Endothelial cell of umbilical vein (primary cell): ENCODE measurements at regions not wholly inside any gene's neighbourhood (a gene's known extent, or its start where the extent isn't known, plus 50 kb on each side); places are given as distances from the start of the nearest gene placed in this dataset.

Experiments used
- BruUV-seq: library from RNA; stranded (reverse); fragments of 400-500 nt; replicated peaks from 2 replicates; lab custom pipeline; 2021; lab: Mats Ljungman, UMichigan
- CTCF ChIA-PET: fragments of 300-600, 350-600 bp; sonication (Branson Sonifier 250); formaldehyde crosslinking; loops from one replicate; lab custom pipeline; 2021; ENCODE audit warnings: antibody characterized with exemption, inconsistent platforms; lab: Charles Lee
- POLR2A ChIA-PET: fragments of 300-600, 350-600 bp; sonication (Branson Sonifier 250); formaldehyde crosslinking; loops from one replicate; lab custom pipeline; 2021; ENCODE audit warnings: antibody characterized with exemption, inconsistent platforms; lab: Charles Lee
- DNase-seq: peaks from one replicate; pipeline ENCODE4 v3.0.0-alpha.2; 2011; ENCODE audit warnings: low read depth, low spot score
- FAIRE-seq: peaks from 2 replicates; lab custom pipeline; 2011; peaks lifted over from hg19 to GRCh38; lab: Jason Lieb, UNC
- H2AFZ ChIP-seq: 2 replicates; pipeline ENCODE4 v1.6.0; 2012; ENCODE audit warnings: low read depth, low read length, control low read depth, inconsistent platforms
- H3K27ac ChIP-seq: 2 replicates; pipeline ENCODE4 v1.5.1; 2011; ENCODE audit warnings: low read depth, mild to moderate bottlenecking, control low read depth, low read length, moderate library complexity; ENCODE audit not compliant: insufficient read depth
- H3K27me3 ChIP-seq, 2 experiments: 2 replicates each; pipeline versions ENCODE4 v1.6.0 to v1.6.1; 2011; ENCODE audit warnings: low read length in 2 of 2, mixed read lengths in 1 of 2; ENCODE audit not compliant: control insufficient read depth in 2 of 2, insufficient read depth in 2 of 2
- H3K36me3 ChIP-seq, 2 experiments: 2 replicates in 1 of 2; 3 replicates in 1 of 2; pipeline ENCODE4 v1.5.1; 2011; ENCODE audit warnings: low read length in 2 of 2, mild to moderate bottlenecking in 1 of 2, moderate library complexity in 1 of 2; ENCODE audit not compliant: control insufficient read depth in 2 of 2, insufficient read depth in 2 of 2; ENCODE audit errors: extremely low read depth in 1 of 2
- H3K4me1 ChIP-seq: 3 replicates; pipeline ENCODE4 v1.5.1; 2011; ENCODE audit warnings: mild to moderate bottlenecking, low read length; ENCODE audit not compliant: control insufficient read depth, insufficient read depth; ENCODE audit errors: extremely low read depth
- H3K4me2 ChIP-seq: 2 replicates; pipeline ENCODE4 v1.6.1; 2011; ENCODE audit warnings: low read length, control low read depth, mixed read lengths; ENCODE audit not compliant: insufficient read depth
- H3K4me3 ChIP-seq, 3 experiments: fragments of 200-600 bp in 1 of 3; sonication (generic), shearing (Covaris generic) in 1 of 3; replicated peaks in 1 of 3; 2 replicates each; pipeline ENCODE4 v1.5.1; 2011 to 2016; ENCODE audit warnings: control low read depth in 3 of 3, low read length in 3 of 3, mild to moderate bottlenecking in 2 of 3, inconsistent platforms in 1 of 3, low read depth in 1 of 3, moderate library complexity in 1 of 3; ENCODE audit not compliant: insufficient read depth in 1 of 3
- H3K79me2 ChIP-seq: 2 replicates; pipeline ENCODE4 v1.6.0; 2012; ENCODE audit warnings: low read length, inconsistent platforms; ENCODE audit not compliant: control insufficient read depth, insufficient read depth
- H3K9ac ChIP-seq: replicated peaks from 2 replicates; pipeline ENCODE3; 2011; ENCODE audit warnings: low read length, control low read depth; ENCODE audit not compliant: insufficient read depth; ENCODE audit errors: extremely low read depth
- H3K9me1 ChIP-seq: replicated peaks from 3 replicates; pipeline ENCODE4 v1.6.0; 2011; ENCODE audit warnings: mild to moderate bottlenecking, low read length; ENCODE audit not compliant: control insufficient read depth, insufficient read depth; ENCODE audit errors: extremely low read depth
- H3K9me3 ChIP-seq: replicated peaks from 2 replicates; pipeline ENCODE4 v1.5.1; 2012; ENCODE audit warnings: low read length, inconsistent platforms; ENCODE audit not compliant: control insufficient read depth, insufficient read depth
- H4K20me1 ChIP-seq: replicated peaks from 2 replicates; pipeline ENCODE3; 2011; ENCODE audit warnings: mild to moderate bottlenecking, low read length; ENCODE audit not compliant: control insufficient read depth, insufficient read depth; ENCODE audit errors: extremely low read depth
- CTCF ChIP-seq, 2 donors: IDR thresholded peaks; 1 replicate in 1 of 2; 2 replicates in 1 of 2; pipeline ENCODE4 v1.5.1; 2011; ENCODE audit warnings: low read length in 2 of 2, mild to moderate bottlenecking in 2 of 2, moderate library complexity in 2 of 2, control low read depth in 1 of 2, inconsistent platforms in 1 of 2, low read depth in 1 of 2; ENCODE audit not compliant: insufficient read depth in 1 of 2; ENCODE audit errors: extremely low read depth in 1 of 2
- EZH2 ChIP-seq: IDR thresholded peaks from 2 replicates; pipeline ENCODE4 v1.6.1; 2012; ENCODE audit warnings: borderline replicate concordance, low read depth, mild to moderate bottlenecking, moderate library complexity, low read length, inconsistent platforms; ENCODE audit not compliant: severe bottlenecking
- FOS ChIP-seq: IDR thresholded peaks from 2 replicates; pipeline ENCODE4 v1.6.1; 2011; ENCODE audit warnings: mild to moderate bottlenecking, low read length, moderate library complexity, borderline replicate concordance; ENCODE audit not compliant: insufficient read depth
- GATA2 ChIP-seq: IDR thresholded peaks from 2 replicates; pipeline ENCODE4 v1.7.0; 2011; ENCODE audit warnings: low read depth, mild to moderate bottlenecking, moderate library complexity, mixed read lengths, low read length; ENCODE audit not compliant: insufficient read length, insufficient read depth
- JUN ChIP-seq: IDR thresholded peaks from 2 replicates; pipeline ENCODE4 v1.6.1; 2011; ENCODE audit warnings: borderline replicate concordance, low read depth; ENCODE audit not compliant: insufficient read length, insufficient read depth
- MAX ChIP-seq: IDR thresholded peaks from 2 replicates; pipeline ENCODE4 v1.6.1; 2011; ENCODE audit not compliant: insufficient read depth, insufficient read length
- MYC ChIP-seq: IDR thresholded peaks from one replicate; pipeline ENCODE4 v1.6.1; 2011; ENCODE audit warnings: mild to moderate bottlenecking, low read depth, low read length
- POLR2A ChIP-seq: IDR thresholded peaks from 2 replicates; pipeline ENCODE4 v1.6.1; 2012; ENCODE audit warnings: low read depth, mild to moderate bottlenecking, control low read depth, low read length
- POLR2AphosphoS5 ChIP-seq: IDR thresholded peaks from 2 replicates; pipeline ENCODE4 v1.6.1; 2012; ENCODE audit warnings: low read depth, mild to moderate bottlenecking, control low read depth, low read length, moderate library complexity; ENCODE audit not compliant: insufficient read depth
- dilution Hi-C: fragments of 300-500 bp; cut with MboI; formaldehyde crosslinking; loops from one replicate; pipeline ENCODE4 v1.15.0; 2019; ENCODE audit warnings: low sequenced_read_pairs; ENCODE audit not compliant: extremely low pct_ligation_motif_present
- intact Hi-C: fragments of 100-400 bp; cut with micrococcal nuclease; formaldehyde crosslinking; loops from one replicate; pipeline ENCODE4 v1.10.0; 2022

GRCh38 chr17:14428648-14429029 lies 127.8 kb downstream of the HS3ST3B1 start:
- ChIA-PET POLR2A (no interaction called here), CTCF (no interaction called here)

More at GRCh38 chr17:14428648-14429029, 127.8 kb downstream of the HS3ST3B1 start:
- no peaks in the 10 kb centered on the region for H3K9me3 ChIP-seq
- BruUV-seq: no TSS peak
- DNase-seq: no peak
- dilution Hi-C loops (no loop called here), intact Hi-C loops (no loop called here)
- no peaks in the 10 kb centered on the region for H3K9me1 ChIP-seq
- H3K9ac ChIP-seq: no peak overlapping the region
- no peak for FAIRE-seq
- no peaks in the 10 kb centered on the region for H3K4me1 ChIP-seq
- no peak overlapping the region for H3K4me3 ChIP-seq
- H3K27me3 ChIP-seq: no peaks in the 10 kb centered on the region
- no peak overlapping the region for H3K4me2 ChIP-seq
- TF ChIP-seq POLR2AphosphoS5: no peak
- TF ChIP-seq CTCF (IDR thresholded peaks at IDR 0.05; ENCODE audit: extremely low read depth in 1 of 2, insufficient read depth in 1 of 2, low read depth in 1 of 2, low read length in 2 of 2): no peak
- no peak for TF ChIP-seq FOS
- no peak for TF ChIP-seq GATA2
- TF ChIP-seq MAX: no peak
- no peak for TF ChIP-seq POLR2A
- no peak for TF ChIP-seq JUN
- TF ChIP-seq MYC: no peak
- TF ChIP-seq EZH2: no peak
- H4K20me1 ChIP-seq: no peaks in the 10 kb centered on the region
- H3K79me2 ChIP-seq: no peaks in the 10 kb centered on the region
- H2AFZ ChIP-seq: no peak overlapping the region
- no peak overlapping the region for H3K27ac ChIP-seq
- no peaks in the 10 kb centered on the region for H3K36me3 ChIP-seq
